Caki2 (cell line): ENCODE measurements at regions not wholly inside any gene's neighbourhood (a gene's known extent, or its start where the extent isn't known, plus 50 kb on each side); places are given as distances from the start of the nearest gene placed in this dataset.

Experiments used
- DNase-seq: peaks from one replicate; pipeline ENCODE4 v3.0.0-alpha.2; 2015; ENCODE audit warnings: low read depth
- in situ Hi-C: cut with HindIII; loops from 2 replicates; pipeline ENCODE4 v1.10.0; 2016; ENCODE audit warnings: low sequenced_read_pairs, low pct_unique_long_range_greater_than_20kb, mixed read lengths

DNA sequence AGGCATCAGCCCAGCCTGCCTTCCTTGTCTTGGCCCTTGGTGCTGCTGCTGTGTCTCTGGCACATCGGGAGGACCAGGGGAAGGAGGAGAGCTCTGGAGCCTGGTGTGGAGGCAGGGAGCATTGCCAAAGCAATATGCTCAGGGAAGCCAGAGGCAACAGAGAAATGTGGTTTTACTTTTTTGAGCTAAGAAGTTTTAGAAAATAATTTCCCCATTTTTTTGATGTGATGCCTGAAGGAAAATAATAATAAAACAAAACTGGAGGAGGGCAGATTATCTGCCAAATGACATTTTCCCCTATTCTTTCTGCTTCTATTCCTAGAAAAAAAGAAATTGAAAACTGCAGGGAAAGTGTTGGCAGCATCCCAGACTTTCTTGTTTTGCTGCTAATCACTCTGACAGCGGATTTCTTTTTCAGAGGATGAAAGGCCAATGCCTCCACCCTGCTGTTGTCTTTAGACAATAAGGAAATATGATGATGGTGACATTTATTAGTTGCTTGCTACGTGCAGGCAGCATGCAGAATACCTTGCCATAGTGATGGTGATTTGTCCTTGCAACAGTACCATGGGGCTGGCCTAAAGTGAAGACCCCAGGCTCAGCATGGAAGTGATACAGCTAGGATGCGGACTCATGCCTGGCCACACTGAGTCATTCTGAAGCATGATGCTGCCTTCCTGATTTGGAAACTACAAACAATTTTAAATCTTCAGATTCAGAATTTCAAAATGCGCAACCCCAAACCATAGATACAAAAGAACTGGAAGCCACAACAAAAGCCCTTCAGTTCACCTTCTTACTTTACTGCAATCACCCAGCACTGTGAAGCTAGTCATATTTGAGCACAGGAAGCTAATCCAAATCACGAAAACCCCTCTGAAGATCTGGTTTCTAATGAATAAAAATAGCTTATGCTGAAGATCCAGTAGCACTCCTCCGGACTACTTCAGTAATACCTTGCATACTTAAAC lies 260.2 kb upstream of the TMEM72 start:
- DNase-seq = no peak

DNA sequence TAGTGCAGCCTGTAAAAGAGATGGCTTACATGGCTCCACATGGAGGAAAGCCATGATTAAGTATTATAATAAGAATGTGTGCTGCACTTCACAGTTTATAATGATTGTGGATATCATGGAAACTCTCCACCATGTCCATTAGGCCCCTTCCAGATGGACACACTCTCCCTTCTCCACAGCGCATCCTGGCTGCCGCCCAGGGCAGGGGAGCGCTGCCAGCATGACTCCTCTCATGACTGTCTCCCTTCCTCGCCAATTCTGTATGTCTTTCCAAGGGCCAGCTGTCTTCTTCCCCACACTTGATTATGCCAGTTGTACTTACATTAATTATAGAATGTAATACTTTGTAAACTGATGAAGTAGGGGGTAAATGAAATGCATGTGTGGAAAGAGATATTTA lies 259.3 kb upstream of the TMEM72 start:
- in situ Hi-C loops = no loop called here

More for the DNA sequence above, 260.2 kb upstream of the TMEM72 start:
- in situ Hi-C loops = no loop called here

DNA sequence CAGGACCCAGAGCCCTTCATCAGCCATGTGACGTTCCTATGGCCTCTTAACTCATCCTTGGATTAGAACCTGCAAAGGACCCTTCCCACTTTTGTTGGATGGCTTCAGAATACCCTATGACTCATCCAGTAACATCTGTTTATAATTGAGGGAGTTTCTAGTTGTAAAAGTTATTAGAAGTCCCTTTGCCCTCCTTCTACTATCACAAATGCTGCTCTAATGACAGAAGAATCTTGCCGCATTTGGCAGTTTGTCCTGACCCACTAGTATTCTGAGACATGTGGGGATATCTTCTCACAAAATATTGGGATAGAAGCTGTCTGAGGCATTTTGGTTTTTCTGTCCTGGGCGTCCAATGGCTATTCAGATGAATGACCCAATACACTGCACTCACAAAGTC lies 251.8 kb upstream of the TMEM72 start:
- DNase-seq = no peak
- in situ Hi-C loops = no loop called here

More for the DNA sequence above, 259.3 kb upstream of the TMEM72 start:
- no peak for DNase-seq

DNA sequence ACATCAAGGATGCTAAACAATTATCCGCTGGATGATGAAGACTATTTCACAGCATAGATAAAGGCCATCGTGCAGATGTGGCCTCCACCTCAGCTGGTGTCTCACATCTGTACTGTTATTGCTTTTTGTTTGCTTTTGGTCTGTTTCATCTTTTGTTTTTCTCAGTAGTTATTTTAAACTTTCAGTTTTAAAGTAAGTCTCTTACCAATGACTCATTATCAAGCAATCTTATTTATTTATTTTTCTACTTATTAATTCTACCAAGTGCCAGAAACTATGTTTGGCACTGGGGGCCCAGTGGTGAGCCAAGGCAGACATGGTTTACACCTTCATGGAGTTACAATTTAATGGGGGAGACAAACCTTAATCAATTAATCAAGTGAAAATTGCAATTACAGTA lies 250.9 kb upstream of the TMEM72 start:
- no peak for DNase-seq
- in situ Hi-C loops = no loop called here

DNA sequence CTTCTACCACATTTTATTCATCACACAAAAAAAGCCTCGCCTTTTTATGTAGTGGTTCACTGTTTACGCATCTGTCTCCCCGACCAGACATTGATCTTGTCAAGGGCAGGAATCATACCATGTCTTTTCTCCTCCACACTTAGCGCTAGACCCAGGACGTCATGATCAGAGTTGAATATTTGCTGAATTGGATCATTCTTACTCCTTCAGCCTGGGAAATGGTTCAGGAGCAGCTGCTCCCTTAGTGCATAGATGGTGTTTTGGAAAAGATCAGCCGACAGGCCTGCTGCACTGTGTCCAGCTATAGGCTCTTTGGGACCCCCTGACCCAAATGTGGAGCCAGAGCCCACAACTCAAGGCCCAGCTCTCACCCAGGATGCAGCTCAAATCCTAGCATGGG lies 249.1 kb upstream of the TMEM72 start:
- in situ Hi-C loops = no loop called here
- DNase-seq = no peak

DNA sequence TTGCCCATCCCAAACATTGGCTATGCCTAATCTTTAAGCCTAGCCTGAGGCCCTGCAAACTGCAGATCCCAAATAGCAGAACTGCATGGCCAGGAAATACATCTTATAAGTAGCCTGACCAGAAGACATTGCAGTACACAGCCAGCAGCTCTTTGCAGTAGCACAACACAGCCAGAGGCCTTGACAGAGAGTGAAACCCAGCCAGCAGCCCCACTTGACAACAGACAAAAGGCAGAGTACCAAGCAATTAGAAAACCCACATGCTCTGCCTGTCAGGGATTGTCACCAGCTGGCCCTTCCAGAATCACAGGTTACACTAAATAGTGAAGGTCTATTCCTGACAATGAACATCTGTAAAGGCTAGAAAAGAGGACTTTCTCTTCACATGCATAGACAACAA lies 242.8 kb upstream of the TMEM72 start:
- in situ Hi-C loops = no loop called here
- DNase-seq = no peak

DNA sequence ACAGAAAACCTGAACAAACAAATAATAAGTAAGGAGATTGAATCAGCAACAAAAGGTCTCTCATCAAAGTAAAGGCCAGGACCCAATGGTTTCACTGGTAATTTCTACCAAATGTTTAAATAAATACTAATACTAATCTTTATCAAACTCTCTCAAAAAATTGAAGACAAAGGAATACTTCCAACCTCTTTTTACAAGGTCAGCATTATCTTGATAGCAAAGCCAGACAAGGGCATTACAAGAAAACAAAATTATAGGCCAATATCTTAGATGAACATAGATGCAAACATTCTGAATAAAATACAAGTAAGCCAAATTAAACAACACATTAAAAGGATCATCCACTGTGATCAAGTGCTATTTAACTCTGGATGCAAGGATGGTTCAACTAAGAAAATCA lies 239.8 kb upstream of the TMEM72 start:
- no peak for DNase-seq
- in situ Hi-C loops = no loop called here

DNA sequence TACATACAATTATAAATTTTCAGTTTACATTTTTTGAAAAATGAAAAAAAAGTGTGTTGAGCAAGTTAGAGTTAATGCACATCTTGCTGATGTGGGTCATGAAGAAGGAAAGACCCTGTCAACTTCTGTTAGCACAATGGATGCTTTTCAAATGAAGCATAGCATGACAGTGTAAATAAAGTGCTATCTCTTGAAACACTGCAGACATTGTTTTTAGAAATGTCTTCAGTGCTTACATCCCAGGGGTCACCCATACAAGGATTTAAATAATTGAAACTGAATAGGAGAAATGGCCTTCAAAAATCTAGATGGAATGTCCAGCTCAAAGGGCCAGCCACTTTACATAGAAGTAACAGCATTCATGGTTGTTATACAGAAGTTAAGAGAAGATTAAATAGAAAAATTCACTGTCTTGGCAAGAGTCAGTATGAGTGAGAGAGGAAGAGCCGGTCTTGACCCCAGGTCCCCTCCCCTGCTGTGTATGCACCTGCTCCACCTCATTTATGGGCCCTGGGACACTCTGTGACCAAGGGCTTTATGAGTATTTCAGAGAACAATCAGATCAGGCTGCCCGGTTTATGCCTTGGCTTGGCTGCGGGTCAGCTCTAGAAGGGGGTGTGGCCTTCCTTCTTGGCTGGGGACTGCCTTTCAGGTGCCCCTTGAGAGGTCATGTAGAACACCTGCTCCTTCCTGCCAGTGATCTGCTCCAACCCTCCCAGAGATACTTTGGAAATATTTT lies 237.7 kb upstream of the TMEM72 start:
- in situ Hi-C loops = no loop called here
- no peak for DNase-seq

DNA sequence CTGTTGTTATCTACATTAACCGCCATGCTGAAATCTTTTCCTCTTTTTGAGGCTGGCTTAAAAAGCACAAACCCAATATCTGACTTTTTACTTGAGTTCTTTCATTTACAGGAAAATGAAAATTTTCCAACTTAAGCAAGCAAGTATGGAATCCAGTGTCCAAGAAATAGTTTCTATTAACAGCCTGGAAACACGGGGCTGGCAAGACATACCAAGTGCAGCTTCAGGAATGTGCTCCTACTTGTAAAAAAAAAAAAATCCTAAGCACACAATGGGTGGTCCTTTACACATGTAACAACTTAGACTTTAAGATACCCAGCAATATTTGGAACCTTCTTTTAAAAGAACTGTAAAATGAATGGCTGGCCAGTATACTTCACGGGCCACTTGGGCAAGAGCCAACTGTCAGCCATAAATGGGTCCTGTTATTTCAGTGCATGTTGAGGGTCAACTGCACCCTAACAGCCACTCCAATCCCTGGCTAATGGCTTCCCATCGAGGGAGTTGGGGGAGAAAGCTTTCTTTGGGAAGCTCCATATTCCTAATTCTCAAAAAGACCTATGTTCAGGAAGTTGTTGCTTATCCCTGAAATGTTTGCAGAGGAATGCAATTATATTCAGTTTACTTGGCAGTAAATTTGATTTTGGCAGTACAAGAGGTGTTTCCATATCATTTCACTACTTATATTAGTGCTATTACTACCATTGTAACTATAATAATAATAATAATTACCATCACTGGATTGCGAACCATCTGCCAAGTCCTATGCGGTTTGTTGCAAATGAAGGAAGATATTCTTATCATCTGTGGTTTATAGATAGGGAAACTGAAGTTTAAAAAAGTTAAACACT lies 236.4 kb upstream of the TMEM72 start:
- no peak for DNase-seq

DNA sequence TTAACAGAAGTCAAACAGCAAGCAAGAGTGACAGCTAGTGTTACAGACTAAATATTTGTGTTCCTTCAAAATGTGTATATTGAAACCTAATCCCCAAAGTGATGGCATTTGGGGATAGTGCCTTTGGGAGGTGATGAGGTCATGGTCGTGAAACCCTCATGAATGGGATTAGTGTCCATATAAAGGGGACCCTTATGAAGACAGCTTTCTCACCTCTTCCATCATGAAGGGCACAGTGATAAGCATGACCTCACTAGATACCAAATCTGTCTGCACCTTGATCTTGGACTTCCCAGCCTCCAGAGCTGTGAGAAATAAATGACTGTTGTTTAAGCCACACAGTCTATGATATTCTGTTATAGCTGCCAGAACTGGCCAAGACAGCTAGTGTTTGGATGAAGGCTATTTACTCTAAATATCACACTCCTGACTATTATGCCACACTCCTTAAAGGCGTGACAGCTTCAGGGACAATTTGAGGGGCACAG lies 235.7 kb upstream of the TMEM72 start:
- no peak for DNase-seq
- in situ Hi-C loops = no loop called here

More for the DNA sequence above, 236.4 kb upstream of the TMEM72 start:
- in situ Hi-C loops = no loop called here

DNA sequence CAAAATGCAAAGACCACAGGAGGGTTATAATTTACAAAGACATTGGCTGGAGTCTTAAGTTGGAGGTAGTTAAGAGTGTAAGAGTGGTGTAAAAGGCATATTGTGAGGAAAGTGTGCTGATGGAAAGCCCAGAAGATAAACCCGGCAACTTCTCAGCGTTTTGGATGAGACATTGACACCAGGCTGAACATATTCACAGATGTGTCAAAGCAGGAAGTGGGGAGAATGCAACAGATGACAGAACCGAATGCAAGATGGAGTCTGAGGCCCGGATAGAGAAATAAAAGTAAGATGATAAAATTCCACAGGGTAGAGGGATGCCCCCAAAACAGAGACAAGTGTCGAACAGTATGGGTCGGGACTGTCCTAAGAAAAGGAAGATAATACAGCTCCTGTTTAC lies 230.4 kb upstream of the TMEM72 start:
- no peak for DNase-seq
- in situ Hi-C loops = no loop called here

DNA sequence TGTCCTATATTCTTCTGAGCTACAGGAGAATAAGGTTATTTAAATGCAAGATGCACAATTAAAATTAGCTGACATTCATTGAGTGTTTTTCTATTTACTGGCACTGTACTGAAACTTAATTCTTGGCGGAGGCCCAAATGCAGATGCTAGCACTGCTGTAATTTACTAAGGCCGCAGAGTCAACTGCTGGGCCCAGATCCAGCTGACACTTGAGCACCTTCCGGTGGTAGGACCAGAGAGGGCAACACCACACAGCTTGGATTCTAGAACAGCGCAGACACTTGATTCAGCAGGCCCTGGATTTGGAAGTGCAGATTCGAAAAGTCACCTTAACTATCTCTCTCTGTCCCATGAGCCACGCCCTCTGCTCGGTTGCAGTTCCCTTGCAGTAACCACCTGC lies 228.6 kb upstream of the TMEM72 start:
- DNase-seq = no peak
- in situ Hi-C loops = no loop called here

DNA sequence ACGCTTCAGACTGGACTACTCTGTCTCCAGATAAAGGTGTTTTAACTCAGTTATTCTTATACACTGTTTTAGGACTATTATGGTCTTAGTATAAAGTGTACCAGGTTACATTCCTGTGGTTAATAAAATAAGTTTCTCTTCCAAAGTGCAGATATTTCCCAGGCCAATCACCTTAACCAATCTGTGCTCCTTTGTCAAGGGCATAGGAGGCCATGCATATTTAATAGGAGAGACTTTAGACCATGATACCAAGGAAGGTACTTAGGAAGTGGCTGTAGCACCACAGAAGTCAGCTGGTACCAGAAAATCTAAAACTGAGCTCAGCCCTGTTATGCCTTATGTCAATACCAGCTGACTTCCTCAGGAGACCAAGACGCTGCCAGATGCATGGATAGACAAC lies 226.5 kb upstream of the TMEM72 start:
- in situ Hi-C loops = no loop called here
- no peak for DNase-seq

DNA sequence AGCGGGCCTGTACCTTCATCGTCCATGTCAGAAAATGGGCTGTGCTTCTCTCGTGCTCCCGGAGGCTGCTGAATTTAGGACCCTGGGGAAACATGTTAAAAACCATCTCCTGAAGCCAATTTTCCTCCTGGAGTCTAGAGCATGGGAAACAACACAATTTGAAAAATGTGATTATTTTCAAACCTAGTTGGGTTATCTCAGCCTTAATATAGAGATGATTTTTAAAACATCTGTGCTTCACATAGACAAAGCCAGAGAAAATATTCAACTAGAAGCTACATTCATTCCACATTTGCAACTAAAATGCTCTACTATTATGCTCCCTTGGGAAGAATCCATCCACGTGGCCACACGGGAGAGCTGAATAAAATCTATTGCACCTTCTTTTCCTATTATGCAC lies 225.9 kb upstream of the TMEM72 start:
- in situ Hi-C loops = no loop called here
- DNase-seq = no peak

DNA sequence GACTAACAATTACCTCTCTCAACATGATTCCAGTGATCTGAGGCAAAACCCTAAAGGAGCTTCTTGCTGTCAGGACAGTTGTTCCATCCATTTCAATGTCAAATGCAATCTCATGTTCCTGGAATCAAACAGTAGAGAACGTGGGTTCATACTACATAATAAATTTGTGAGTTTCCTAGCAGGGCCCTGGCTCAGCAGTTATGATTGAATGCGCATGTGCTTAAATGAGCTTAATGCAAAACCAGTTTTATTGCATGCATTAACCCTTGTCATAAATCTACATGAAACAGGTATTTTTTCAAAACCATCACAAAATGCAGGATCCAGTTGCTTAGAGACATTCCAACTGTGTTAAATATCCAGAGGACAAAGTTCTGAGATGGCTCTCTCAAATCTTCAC lies 225.4 kb upstream of the TMEM72 start:
- in situ Hi-C loops = no loop called here
- DNase-seq = no peak

DNA sequence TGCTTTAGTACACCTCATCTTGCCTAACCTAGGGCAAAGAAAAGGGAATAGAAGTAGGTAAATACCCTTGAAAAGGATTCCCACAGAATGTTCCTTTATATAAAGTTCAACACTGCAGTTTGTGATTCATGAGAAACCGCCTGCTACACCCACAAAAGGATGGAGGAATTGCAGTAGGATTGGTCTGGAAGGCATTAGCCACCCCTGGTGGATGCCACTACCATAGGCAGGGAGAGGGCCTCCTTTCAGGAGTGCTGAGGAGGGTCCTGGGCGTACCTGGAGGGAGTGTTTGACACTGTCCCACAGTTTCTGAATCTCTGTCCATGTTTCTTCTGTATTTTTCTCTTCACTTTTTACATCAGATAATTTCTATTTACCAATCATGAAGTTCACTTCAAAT lies 221.8 kb upstream of the TMEM72 start:
- no peak for DNase-seq
- in situ Hi-C loops = no loop called here

DNA sequence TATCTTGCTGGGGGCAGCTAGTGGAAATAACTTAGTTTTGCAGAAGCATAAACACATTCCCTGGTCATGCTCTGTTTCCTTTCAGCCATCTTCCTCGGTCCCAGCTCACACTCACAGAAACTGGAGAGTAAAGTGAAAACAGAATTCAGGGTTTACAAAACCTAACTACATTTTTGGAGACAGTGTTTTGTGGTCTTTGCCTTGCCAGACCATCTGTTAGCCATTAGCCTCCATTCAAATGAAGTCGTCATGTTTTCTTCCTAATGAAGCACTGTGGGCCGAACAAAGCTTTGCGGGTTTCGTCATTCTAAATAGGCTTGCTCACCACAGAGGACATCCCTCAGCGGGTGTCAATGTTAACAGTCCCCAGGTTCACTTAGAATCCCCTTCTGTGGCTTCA lies 214.6 kb upstream of the TMEM72 start:
- no peak for DNase-seq
- in situ Hi-C loops = no loop called here

DNA sequence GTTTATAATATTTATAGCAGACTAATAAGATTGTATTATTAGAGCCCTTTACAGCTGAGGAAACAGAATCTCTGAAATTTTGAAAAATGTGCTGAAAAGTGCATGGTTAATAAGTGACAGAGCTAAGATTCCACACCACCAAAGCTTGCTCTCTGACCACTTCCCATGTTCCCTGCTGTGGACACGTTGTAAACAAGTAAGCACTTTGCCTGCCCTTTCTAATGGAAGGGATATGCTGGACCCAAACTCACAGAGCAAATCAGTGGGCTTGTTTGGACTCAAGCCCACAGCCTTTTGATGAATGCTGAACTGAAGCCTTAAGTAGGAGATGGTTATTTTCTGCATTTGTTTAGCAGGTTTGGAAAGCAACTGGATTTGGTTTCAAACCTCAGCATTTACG lies 214.0 kb upstream of the TMEM72 start:
- in situ Hi-C loops = no loop called here
- no peak for DNase-seq

DNA sequence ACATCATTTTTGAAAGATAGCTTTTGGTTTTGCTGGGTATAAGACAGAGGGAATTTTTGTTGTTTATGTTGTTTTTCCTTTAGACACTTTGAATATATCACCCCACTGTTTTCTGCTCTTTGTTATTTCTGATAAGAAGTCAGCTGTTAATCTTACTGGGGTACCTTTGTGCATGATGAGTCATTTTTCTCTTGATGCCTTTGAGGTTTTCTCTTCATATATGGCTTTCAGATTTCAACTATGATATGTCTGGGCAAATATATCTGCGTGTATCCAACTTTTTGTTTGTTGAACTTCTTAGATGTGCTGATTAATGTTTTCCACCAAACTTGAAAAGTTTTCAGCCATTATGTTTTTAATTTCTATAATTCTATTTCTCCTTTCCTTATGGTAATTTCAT lies 208.6 kb upstream of the TMEM72 start:
- in situ Hi-C loops = no loop called here
- DNase-seq = no peak
